Neuronal stem cell (in vitro differentiated cells): ENCODE measurements at regions not wholly inside any gene's neighbourhood (a gene's known extent, or its start where the extent isn't known, plus 50 kb on each side); places are given as distances from the start of the nearest gene placed in this dataset.

ENCODE experiments used
- DNase-seq: peaks from one replicate; pipeline ENCODE4 v3.0.0-alpha.2; 2013; ENCODE audit warnings: low spot score
- H2AFZ ChIP-seq: one replicate; pipeline ENCODE4 v1.6.1; 2013; ENCODE audit warnings: mild to moderate bottlenecking, low read length, inconsistent platforms
- H2AK5ac ChIP-seq: 2 replicates; pipeline ENCODE4 v1.6.1; 2013; ENCODE audit warnings: low read depth, mild to moderate bottlenecking, inconsistent platforms, low read length, moderate library complexity, mixed read lengths
- H2BK120ac ChIP-seq: 2 replicates; pipeline ENCODE4 v1.6.1; 2013; ENCODE audit warnings: low read depth, mild to moderate bottlenecking, inconsistent platforms, low read length, moderate library complexity, mixed read lengths
- H2BK12ac ChIP-seq: one replicate; pipeline ENCODE4 v1.6.1; 2013; ENCODE audit warnings: low read length, inconsistent platforms
- H2BK15ac ChIP-seq: 2 replicates; pipeline ENCODE4 v1.6.1; 2013; ENCODE audit warnings: mild to moderate bottlenecking, low read length, inconsistent platforms, mixed read lengths
- H2BK5ac ChIP-seq: one replicate; pipeline ENCODE4 v1.6.1; 2013; ENCODE audit warnings: inconsistent platforms, mild to moderate bottlenecking, low read length, moderate library complexity
- H3K14ac ChIP-seq: one replicate; pipeline ENCODE4 v1.6.1; 2013; ENCODE audit warnings: low read length, inconsistent platforms
- H3K18ac ChIP-seq: 2 replicates; pipeline ENCODE4 v1.6.1; 2013; ENCODE audit warnings: low read length, inconsistent platforms
- H3K23ac ChIP-seq: 2 replicates; pipeline ENCODE4 v1.6.1; 2013; ENCODE audit warnings: low read depth, mild to moderate bottlenecking, mixed read lengths, low read length, inconsistent platforms; ENCODE audit not compliant: poor library complexity
- H3K27ac ChIP-seq: replicated peaks from 3 replicates; pipeline ENCODE4 v1.5.1; 2013; ENCODE audit warnings: low read length, inconsistent platforms
- H3K27me3 ChIP-seq, 3 experiments: 2 replicates each; pipeline ENCODE4 v1.6.1; 2013; ENCODE audit warnings: low read length in 3 of 3, mild to moderate bottlenecking in 2 of 3, inconsistent platforms in 1 of 3, low read depth in 1 of 3, mixed read lengths in 1 of 3, moderate library complexity in 1 of 3; ENCODE audit not compliant: control insufficient read depth in 3 of 3, insufficient read depth in 3 of 3
- H3K36me3 ChIP-seq, 2 donors: replicated peaks in 1 of 2; 2 replicates each; pipeline ENCODE4 v1.6.1; 2013; ENCODE audit warnings: low read length in 2 of 2; ENCODE audit not compliant: control insufficient read depth in 2 of 2, insufficient read depth in 2 of 2
- H3K4ac ChIP-seq: 2 replicates; pipeline ENCODE4 v1.6.1; 2013; ENCODE audit warnings: inconsistent platforms, mild to moderate bottlenecking, low read length, moderate library complexity
- H3K4me1 ChIP-seq, 2 donors: 1 replicate in 1 of 2; 2 replicates in 1 of 2; pipeline ENCODE4 v1.6.1; 2013; ENCODE audit warnings: low read length in 2 of 2, low read depth in 1 of 2; ENCODE audit not compliant: control insufficient read depth in 2 of 2, insufficient read depth in 1 of 2
- H3K4me2 ChIP-seq: one replicate; pipeline ENCODE4 v1.6.1; 2013; ENCODE audit warnings: mild to moderate bottlenecking, low read length, inconsistent platforms; ENCODE audit not compliant: insufficient read depth, poor library complexity, severe bottlenecking
- H3K4me3 ChIP-seq, 2 donors: 2 replicates each; pipeline ENCODE4 v1.5.1; 2013; ENCODE audit warnings: low read length in 2 of 2, mild to moderate bottlenecking in 2 of 2, inconsistent platforms in 1 of 2, moderate library complexity in 1 of 2
- H3K79me1 ChIP-seq: one replicate; pipeline ENCODE4 v1.6.1; 2013; ENCODE audit warnings: low read depth, mild to moderate bottlenecking, inconsistent platforms, low read length, moderate library complexity
- H3K9ac ChIP-seq: one replicate; pipeline ENCODE4 v1.6.1; 2013; ENCODE audit warnings: mild to moderate bottlenecking, low read depth, low read length, inconsistent platforms; ENCODE audit not compliant: poor library complexity
- H3K9me3 ChIP-seq, 2 donors: replicated peaks in 1 of 2; 2 replicates each; pipeline versions ENCODE3 to v1.6.1; 2013; ENCODE audit warnings: low read length in 2 of 2, mild to moderate bottlenecking in 2 of 2, inconsistent platforms in 1 of 2, low read depth in 1 of 2, mixed read lengths in 1 of 2, moderate library complexity in 1 of 2; ENCODE audit not compliant: control insufficient read depth in 2 of 2, insufficient read depth in 1 of 2
- H4K8ac ChIP-seq: one replicate; pipeline ENCODE4 v1.6.1; 2013; ENCODE audit warnings: low read depth, mild to moderate bottlenecking, inconsistent platforms, low read length, moderate library complexity
- H4K91ac ChIP-seq: one replicate; pipeline ENCODE4 v1.6.1; 2013; ENCODE audit warnings: low read length, low read depth, mild to moderate bottlenecking, inconsistent platforms; ENCODE audit not compliant: poor library complexity
- WGBS, 2 donors: extraction: QIAGEN DNeasy Blood & Tissue Kit; methylation state at CpG; one replicate each; pipeline ENCODE4 v1.1.7; 2013; ENCODE audit warnings: missing lambda C conversion rate in 2 of 2, mixed read lengths in 1 of 2; ENCODE audit not compliant: insufficient read length in 2 of 2, insufficient replicate concordance in 1 of 2; ENCODE audit errors: extremely low coverage in 2 of 2; 5-methylcytosine and 5-hydroxymethylcytosine counted together

GRCh38 chr7:144941127-144941526 lies 105.3 kb upstream of the TPK1 start:
- H3K27ac ChIP-seq, result no peak overlapping the region
- no peak overlapping the region for H3K23ac ChIP-seq
- H2BK12ac ChIP-seq, result no peak overlapping the region
- no peaks in the 10 kb centered on the region for H3K9me3 ChIP-seq
- no peak overlapping the region for H2BK120ac ChIP-seq
- H3K79me1 ChIP-seq, result no peaks in the 10 kb centered on the region
- no peak overlapping the region for H3K4ac ChIP-seq
- H4K8ac ChIP-seq, result no peak overlapping the region
- DNase-seq, result no peak
- no peak overlapping the region for H3K9ac ChIP-seq
- no peaks in the 10 kb centered on the region for H3K4me1 ChIP-seq
- no CpG with 5 or more reads among the region's 1 CpG for WGBS, 2 donors
- no peak overlapping the region for H3K4me2 ChIP-seq
- H2BK15ac ChIP-seq, result no peak overlapping the region
- no peaks in the 10 kb centered on the region for H3K36me3 ChIP-seq
- H4K91ac ChIP-seq, result no peak overlapping the region
- H3K14ac ChIP-seq, result no peak overlapping the region
- no peak overlapping the region for H2AFZ ChIP-seq
- H3K4me3 ChIP-seq, result no peak overlapping the region
- H2BK5ac ChIP-seq, result no peak overlapping the region
- no peak overlapping the region for H2AK5ac ChIP-seq
- H3K18ac ChIP-seq, result no peak overlapping the region
- no peaks in the 10 kb centered on the region for H3K27me3 ChIP-seq

DNA sequence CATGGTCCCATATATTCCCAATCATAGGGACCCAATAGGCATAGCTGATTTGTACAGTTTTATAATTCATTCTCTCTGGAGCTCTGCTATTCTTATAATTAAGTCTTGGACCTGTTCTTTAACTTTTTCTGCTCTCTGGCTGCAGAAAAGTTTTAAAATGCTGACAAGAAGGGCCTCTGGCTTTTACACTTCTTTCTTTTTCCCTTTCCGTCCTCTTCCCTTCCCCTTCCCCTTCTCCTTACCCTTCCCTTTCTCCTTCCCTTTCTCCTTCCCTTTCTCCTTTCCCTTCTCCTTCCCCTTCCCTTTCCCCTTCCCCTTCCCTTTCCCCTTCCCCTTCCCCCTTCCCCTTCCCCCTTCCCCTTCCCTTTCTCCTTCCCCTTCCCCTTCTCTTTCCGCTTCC lies 101.3 kb upstream of the TPK1 start:
- Histone ChIP-seq H3K27ac (no peak overlapping the region), H3K36me3 (no peaks in the 10 kb centered on the region), H2BK5ac (no peak overlapping the region), H3K4me2 (no peak overlapping the region), H2BK120ac (no peak overlapping the region), H3K79me1 (no peaks in the 10 kb centered on the region), H3K9me3 (no peaks in the 10 kb centered on the region), H2AK5ac (no peak overlapping the region), H2BK15ac (no peak overlapping the region), H3K4me3 (no peak overlapping the region), H4K8ac (no peak overlapping the region), H3K18ac (no peak overlapping the region), H3K4ac (no peak overlapping the region), H3K23ac (no peak overlapping the region), H3K4me1 (no peaks in the 10 kb centered on the region), H3K9ac (no peak overlapping the region), H3K27me3 (no peaks in the 10 kb centered on the region), H3K14ac (no peak overlapping the region), H4K91ac (no peak overlapping the region), H2BK12ac (no peak overlapping the region), H2AFZ (no peak overlapping the region)
- WGBS, 2 donors, result no CpG with 5 or more reads among the region's 2 CpGs
- DNase-seq, result no peak

GRCh38 chr7:144936314-144936713 lies 100.5 kb upstream of the TPK1 start:
- no peak overlapping the region for H2BK5ac ChIP-seq
- no peaks in the 10 kb centered on the region for H3K4me1 ChIP-seq
- H4K8ac ChIP-seq, result no peak overlapping the region
- no peaks in the 10 kb centered on the region for H3K36me3 ChIP-seq
- no peak overlapping the region for H3K23ac ChIP-seq
- H3K14ac ChIP-seq, result no peak overlapping the region
- H3K18ac ChIP-seq, result no peak overlapping the region
- no peak overlapping the region for H2BK120ac ChIP-seq
- no peak overlapping the region for H2AFZ ChIP-seq
- H3K9me3 ChIP-seq, result no peaks in the 10 kb centered on the region
- no CpG with 5 or more reads among the region's 1 CpG for WGBS, 2 donors
- H2BK12ac ChIP-seq, result no peak overlapping the region
- no peak overlapping the region for H2BK15ac ChIP-seq
- H3K4me2 ChIP-seq, result no peak overlapping the region
- DNase-seq, result no peak
- no peak overlapping the region for H3K4ac ChIP-seq
- no peaks in the 10 kb centered on the region for H3K27me3 ChIP-seq
- H4K91ac ChIP-seq, result no peak overlapping the region
- H3K9ac ChIP-seq, result no peak overlapping the region
- no peak overlapping the region for H3K4me3 ChIP-seq
- H3K79me1 ChIP-seq, result no peaks in the 10 kb centered on the region
- H2AK5ac ChIP-seq, result no peak overlapping the region
- H3K27ac ChIP-seq, result no peak overlapping the region

DNA sequence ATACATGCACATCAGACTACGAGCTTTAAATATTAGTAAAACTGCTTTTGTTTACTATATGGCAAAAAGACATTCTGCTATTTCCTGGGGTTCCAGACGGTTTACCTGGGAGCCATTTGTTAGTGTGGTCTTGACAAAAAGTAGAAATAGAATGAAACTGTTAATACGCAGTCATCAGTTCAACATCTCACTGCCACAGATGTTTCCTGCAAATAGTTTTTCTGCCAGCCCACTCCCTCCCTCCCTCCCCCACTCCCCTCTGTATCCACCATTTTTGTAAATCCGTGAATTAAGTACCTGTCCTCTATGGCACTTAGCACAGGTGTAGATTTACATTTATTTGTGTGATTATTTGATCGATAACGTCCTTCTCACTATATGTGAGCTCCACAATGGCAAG lies 74.6 kb upstream of the TPK1 start:
- no peaks in the 10 kb centered on the region for H3K9me3 ChIP-seq
- no peak overlapping the region for H3K23ac ChIP-seq
- no peak overlapping the region for H3K18ac ChIP-seq
- H2AK5ac ChIP-seq, result no peak overlapping the region
- no peak overlapping the region for H2BK12ac ChIP-seq
- no peak overlapping the region for H3K27ac ChIP-seq
- H2BK5ac ChIP-seq, result no peak overlapping the region
- no peaks in the 10 kb centered on the region for H3K27me3 ChIP-seq
- no peak overlapping the region for H3K14ac ChIP-seq
- no peak overlapping the region for H3K4me2 ChIP-seq
- no peak overlapping the region for H4K91ac ChIP-seq
- no peak for DNase-seq
- peaks cover 5 to 10% of the 10 kb centered on the region in 2 donors for H3K4me1 ChIP-seq
- no peaks in the 10 kb centered on the region for H3K36me3 ChIP-seq
- H2AFZ ChIP-seq, result peak overlapping the region; percentile 15
- no peak overlapping the region for H4K8ac ChIP-seq
- H2BK15ac ChIP-seq, result no peak overlapping the region
- H2BK120ac ChIP-seq, result no peak overlapping the region
- no peak overlapping the region for H3K4ac ChIP-seq
- no peak overlapping the region for H3K4me3 ChIP-seq
- no peak overlapping the region for H3K9ac ChIP-seq
- H3K79me1 ChIP-seq, result no peaks in the 10 kb centered on the region
- no CpG with 5 or more reads among the region's 6 CpGs for WGBS, 2 donors
